ENCODE measurements at regions not wholly inside any gene's neighbourhood (a gene's known extent, or its start where the extent isn't known, plus 50 kb on each side); places are given as distances from the start of the nearest gene placed in this dataset.

DNA sequence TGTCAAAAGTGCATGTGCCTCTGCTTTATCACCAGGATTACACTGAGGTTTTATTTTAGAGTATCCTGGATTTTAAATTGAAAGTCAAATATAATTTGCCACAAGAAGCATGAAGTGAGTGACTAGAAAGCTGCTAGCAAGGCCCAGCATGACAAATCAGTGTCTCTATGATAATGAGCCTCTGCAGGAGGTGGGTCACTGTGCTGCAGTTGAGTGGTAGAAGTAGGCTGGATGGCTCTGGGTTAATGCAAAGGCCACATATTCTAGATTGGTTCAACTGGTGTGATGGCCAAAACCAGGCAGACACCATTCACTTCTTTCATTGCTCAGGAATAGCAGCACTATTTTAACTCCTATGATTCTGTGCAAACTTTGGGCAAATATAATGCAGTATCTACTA, 491.5 kb downstream of the OLFM4 start:
- Histone ChIP-seq H3K9ac (ENCODE audit: low read depth, low read length) (no peak overlapping the region), H3K27me3 (ENCODE audit: insufficient read depth, low read length) (no peaks in the 10 kb centered on the region), H3K27ac (ENCODE audit: low read length) (no peak overlapping the region), H3K9me3 (ENCODE audit: insufficient read depth, low read depth, low read length) (no peaks in the 10 kb centered on the region), H3K4me3 (ENCODE audit: low read length) (no peak overlapping the region), H3K36me3 (ENCODE audit: insufficient read depth, low read depth, low read length) (no peaks in the 10 kb centered on the region), H3K4me1 (ENCODE audit: insufficient read depth, low read length) (peaks cover 13% of the 10 kb centered on the region; the same call in 1 of the 2 replicates)

DNA sequence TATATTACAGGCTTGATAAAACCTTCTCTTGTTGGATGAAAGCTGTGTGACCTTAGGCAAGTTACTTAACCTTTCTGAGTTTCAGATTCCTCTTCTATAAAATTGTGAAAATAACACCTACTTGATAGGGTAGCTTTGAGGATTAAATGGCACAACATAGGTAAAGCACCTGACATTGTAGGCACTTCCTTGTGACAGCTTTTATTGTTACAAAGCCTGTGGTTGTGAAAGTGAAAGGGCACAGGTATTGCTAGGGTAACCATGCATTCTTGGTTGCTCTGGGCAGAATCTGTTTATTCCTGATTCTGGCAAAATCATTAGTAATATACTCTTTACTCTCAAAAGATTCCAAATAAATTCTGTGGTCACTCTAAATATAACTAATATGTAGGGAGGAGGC, 493.4 kb downstream of the OLFM4 start:
- H3K4me1 ChIP-seq (ENCODE audit: insufficient read depth, low read length) = peaks cover 15% of the 10 kb centered on the region; the same call in 1 of the 2 replicates
- H3K9me3 ChIP-seq (ENCODE audit: insufficient read depth, low read depth, low read length) = no peaks in the 10 kb centered on the region
- H3K36me3 ChIP-seq (ENCODE audit: insufficient read depth, low read depth, low read length) = no peaks in the 10 kb centered on the region
- H3K4me3 ChIP-seq (ENCODE audit: low read length) = no peak overlapping the region
- H3K27me3 ChIP-seq (ENCODE audit: insufficient read depth, low read length) = no peaks in the 10 kb centered on the region
- H3K9ac ChIP-seq (ENCODE audit: low read depth, low read length) = no peak overlapping the region
- H3K27ac ChIP-seq (ENCODE audit: low read length) = no peak overlapping the region

DNA sequence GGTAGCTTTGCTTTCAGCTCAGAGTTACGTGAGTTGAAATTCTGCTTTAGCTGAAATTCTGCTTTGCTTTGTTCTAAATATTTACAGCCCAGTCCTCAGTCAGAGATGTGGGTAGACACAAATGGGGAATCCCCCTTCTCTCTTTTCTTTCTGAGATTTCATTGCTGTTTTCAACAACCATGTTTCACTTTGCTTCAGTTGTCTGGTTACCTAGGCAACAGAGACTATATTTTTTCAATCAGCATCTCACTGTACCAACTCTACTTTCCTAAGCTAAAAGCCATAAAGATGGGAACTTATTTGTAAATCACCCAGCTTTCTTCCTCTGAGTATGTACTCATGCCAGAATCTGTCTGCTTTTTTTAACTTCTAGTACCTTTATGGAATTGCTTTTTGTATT, 509.0 kb downstream of the OLFM4 start:
- Histone ChIP-seq H3K9me3 (ENCODE audit: insufficient read depth, low read depth, low read length) (no peaks in the 10 kb centered on the region), H3K4me1 (ENCODE audit: insufficient read depth, low read length) (no peaks in the 10 kb centered on the region)

DNA sequence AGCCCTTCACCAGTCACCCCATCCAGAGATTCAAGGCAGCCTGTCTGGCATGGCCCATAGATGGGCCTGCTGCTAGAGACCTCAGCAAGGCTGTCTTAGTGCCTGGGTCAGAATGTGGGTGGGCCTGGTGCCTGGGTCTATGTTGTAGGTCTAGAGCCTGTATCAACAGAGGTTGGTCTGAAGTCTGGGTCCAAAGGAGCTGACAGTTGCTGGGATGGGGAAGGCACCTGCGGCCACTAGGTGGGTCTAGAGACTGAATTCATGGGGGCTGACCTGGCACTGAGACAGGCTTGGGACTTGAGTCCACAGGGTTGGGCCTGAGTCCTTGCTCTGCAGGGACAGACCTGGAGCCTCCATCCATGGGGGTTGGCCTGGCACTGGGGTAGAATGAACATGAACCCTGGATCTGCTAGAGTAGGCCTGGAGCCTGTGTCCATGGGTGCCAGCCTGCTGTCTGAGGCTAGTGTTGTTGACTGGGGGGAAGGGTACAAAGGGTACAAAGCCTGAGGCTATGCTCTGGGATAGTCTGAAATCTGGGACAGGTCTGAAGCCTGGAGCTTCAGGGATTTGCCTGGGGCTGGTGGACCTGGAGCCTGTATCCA, 516.8 kb downstream of the OLFM4 start:
- H3K9ac ChIP-seq (ENCODE audit: low read depth, low read length) = no peak overlapping the region
- H3K27me3 ChIP-seq (ENCODE audit: insufficient read depth, low read length) = no peaks in the 10 kb centered on the region
- no peaks in the 10 kb centered on the region for H3K9me3 ChIP-seq (ENCODE audit: insufficient read depth, low read depth, low read length)
- no peaks in the 10 kb centered on the region for H3K4me1 ChIP-seq (ENCODE audit: insufficient read depth, low read length)
- H3K36me3 ChIP-seq (ENCODE audit: insufficient read depth, low read depth, low read length) = no peaks in the 10 kb centered on the region
- H3K4me3 ChIP-seq (ENCODE audit: low read length) = no peak overlapping the region
- H3K27ac ChIP-seq (ENCODE audit: low read length) = no peak overlapping the region

More for the DNA sequence above, 509.0 kb downstream of the OLFM4 start:
- no peaks in the 10 kb centered on the region for H3K36me3 ChIP-seq (ENCODE audit: insufficient read depth, low read depth, low read length)
- no peak overlapping the region for H3K9ac ChIP-seq (ENCODE audit: low read depth, low read length)
- no peak overlapping the region for H3K4me3 ChIP-seq (ENCODE audit: low read length)
- H3K27me3 ChIP-seq (ENCODE audit: insufficient read depth, low read length) = no peaks in the 10 kb centered on the region
- no peak overlapping the region for H3K27ac ChIP-seq (ENCODE audit: low read length)

DNA sequence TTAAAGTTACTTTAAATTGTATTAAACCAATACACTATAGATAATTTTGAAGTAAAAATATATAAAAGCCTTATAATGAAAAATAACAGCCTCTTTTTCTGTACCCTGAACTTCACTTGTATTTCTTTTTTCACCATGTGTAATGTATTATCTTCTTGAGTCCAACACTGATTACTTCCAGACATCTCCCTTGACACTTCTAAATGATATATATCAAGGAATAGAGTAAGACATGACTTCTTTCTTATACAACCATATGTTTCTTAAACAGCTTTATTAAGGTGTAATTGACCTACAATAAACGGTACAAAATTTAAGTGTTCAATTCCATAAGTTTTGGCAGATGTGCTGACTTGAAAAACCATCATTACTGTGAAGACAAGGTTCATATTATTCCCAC, 531.9 kb downstream of the OLFM4 start:
- Histone ChIP-seq H3K27me3 (ENCODE audit: insufficient read depth, low read length) (no peaks in the 10 kb centered on the region), H3K9ac (ENCODE audit: low read depth, low read length) (no peak overlapping the region), H3K27ac (ENCODE audit: low read length) (no peak overlapping the region), H3K4me1 (ENCODE audit: insufficient read depth, low read length) (no peaks in the 10 kb centered on the region), H3K4me3 (ENCODE audit: low read length) (no peak overlapping the region), H3K36me3 (ENCODE audit: insufficient read depth, low read depth, low read length) (no peaks in the 10 kb centered on the region), H3K9me3 (ENCODE audit: insufficient read depth, low read depth, low read length) (no peaks in the 10 kb centered on the region)

DNA sequence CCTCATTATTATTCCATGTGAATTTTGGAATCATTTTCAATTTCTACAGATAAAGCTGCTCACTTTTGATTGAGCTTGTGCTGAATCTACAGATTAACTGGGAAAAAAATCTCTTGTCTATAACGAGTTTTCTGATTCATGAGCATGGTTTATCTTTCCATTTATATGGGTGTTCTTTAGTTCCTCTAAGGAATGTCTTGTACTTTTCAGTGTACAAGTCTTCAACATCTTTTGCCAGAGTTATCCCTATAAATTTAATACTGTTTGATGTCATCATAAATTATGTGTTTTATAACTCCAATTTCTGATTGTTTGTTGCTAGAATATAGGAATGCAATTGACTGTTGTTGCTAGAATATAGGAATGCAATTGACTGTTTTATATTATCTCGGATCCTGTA, 533.8 kb downstream of the OLFM4 start:
- Histone ChIP-seq H3K4me1 (ENCODE audit: insufficient read depth, low read length) (no peaks in the 10 kb centered on the region), H3K9me3 (ENCODE audit: insufficient read depth, low read depth, low read length) (no peaks in the 10 kb centered on the region), H3K4me3 (ENCODE audit: low read length) (no peak overlapping the region), H3K9ac (ENCODE audit: low read depth, low read length) (no peak overlapping the region), H3K36me3 (ENCODE audit: insufficient read depth, low read depth, low read length) (no peaks in the 10 kb centered on the region), H3K27ac (ENCODE audit: low read length) (no peak overlapping the region), H3K27me3 (ENCODE audit: insufficient read depth, low read length) (no peaks in the 10 kb centered on the region)

DNA sequence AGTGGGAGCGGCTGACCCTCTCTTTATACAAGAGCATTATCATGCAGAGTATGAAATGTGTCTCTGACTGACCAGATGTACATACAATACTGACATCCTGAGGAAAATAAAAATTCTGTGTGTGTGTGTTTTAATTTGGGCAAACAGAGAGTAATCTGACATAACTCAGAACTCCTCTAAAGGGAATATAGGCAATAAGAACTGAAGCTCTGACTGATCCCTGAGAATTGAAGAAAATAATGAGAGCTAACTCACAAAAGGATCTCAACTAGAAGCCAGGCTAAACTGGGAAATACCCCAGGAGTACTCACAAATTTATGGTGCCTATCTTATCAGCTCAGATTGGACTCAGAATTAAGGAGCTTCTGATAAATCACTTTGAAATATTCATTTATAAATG, 539.9 kb downstream of the OLFM4 start:
- no peaks in the 10 kb centered on the region for H3K36me3 ChIP-seq (ENCODE audit: insufficient read depth, low read depth, low read length)
- H3K4me3 ChIP-seq (ENCODE audit: low read length) = no peak overlapping the region
- no peak overlapping the region for H3K9ac ChIP-seq (ENCODE audit: low read depth, low read length)
- H3K9me3 ChIP-seq (ENCODE audit: insufficient read depth, low read depth, low read length) = no peaks in the 10 kb centered on the region
- H3K27ac ChIP-seq (ENCODE audit: low read length) = no peak overlapping the region
- H3K4me1 ChIP-seq (ENCODE audit: insufficient read depth, low read length) = no peaks in the 10 kb centered on the region
- no peaks in the 10 kb centered on the region for H3K27me3 ChIP-seq (ENCODE audit: insufficient read depth, low read length)

DNA sequence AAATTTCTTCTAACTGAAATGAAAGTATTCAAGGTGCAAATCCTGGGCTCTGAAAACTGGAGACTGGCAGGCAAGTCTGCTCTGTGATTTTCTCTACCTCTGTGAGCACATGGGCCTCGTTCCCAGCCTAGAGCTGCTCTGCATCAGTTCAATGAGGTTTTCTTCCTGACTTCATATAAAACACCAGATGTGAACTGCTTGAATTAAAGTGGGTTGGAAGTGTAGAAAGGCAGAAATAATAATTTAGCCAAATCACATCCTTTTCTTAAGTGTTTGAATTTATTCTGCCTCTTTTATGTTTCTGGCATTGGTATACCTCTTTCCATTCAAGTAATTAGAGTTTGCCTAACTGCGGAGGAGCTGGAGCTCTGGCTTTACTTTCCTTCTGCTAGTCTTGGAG, 540.8 kb downstream of the OLFM4 start:
- no peak overlapping the region for H3K4me3 ChIP-seq (ENCODE audit: low read length)
- H3K4me1 ChIP-seq (ENCODE audit: insufficient read depth, low read length) = no peaks in the 10 kb centered on the region
- no peaks in the 10 kb centered on the region for H3K9me3 ChIP-seq (ENCODE audit: insufficient read depth, low read depth, low read length)
- H3K36me3 ChIP-seq (ENCODE audit: insufficient read depth, low read depth, low read length) = no peaks in the 10 kb centered on the region
- H3K27ac ChIP-seq (ENCODE audit: low read length) = no peak overlapping the region
- no peaks in the 10 kb centered on the region for H3K27me3 ChIP-seq (ENCODE audit: insufficient read depth, low read length)
- no peak overlapping the region for H3K9ac ChIP-seq (ENCODE audit: low read depth, low read length)

DNA sequence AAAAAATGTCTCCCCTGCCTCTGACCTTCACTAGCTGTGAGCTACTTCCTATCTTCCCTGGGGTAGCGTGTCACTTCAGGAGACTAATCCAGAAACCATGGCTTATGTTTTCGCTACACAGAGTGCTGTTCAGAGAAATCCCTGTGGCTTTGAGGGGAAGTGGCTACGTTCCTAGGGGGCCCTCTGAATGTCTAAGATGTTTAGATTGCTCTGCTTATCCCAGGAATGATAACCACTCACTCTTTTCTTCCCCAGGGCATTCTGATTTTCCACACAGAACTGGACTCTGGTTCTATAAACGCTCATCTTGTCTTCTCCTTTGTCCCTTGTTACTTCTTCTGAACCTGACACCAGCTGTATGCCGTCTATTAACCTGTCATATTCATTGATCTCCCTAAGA, 572.5 kb downstream of the OLFM4 start:
- Histone ChIP-seq H3K9ac (ENCODE audit: low read depth, low read length) (no peak overlapping the region), H3K36me3 (ENCODE audit: insufficient read depth, low read depth, low read length) (no peaks in the 10 kb centered on the region), H3K9me3 (ENCODE audit: insufficient read depth, low read depth, low read length) (no peaks in the 10 kb centered on the region), H3K4me3 (ENCODE audit: low read length) (no peak overlapping the region), H3K4me1 (ENCODE audit: insufficient read depth, low read length) (no peaks in the 10 kb centered on the region), H3K27me3 (ENCODE audit: insufficient read depth, low read length) (no peaks in the 10 kb centered on the region), H3K27ac (ENCODE audit: low read length) (no peak overlapping the region)

DNA sequence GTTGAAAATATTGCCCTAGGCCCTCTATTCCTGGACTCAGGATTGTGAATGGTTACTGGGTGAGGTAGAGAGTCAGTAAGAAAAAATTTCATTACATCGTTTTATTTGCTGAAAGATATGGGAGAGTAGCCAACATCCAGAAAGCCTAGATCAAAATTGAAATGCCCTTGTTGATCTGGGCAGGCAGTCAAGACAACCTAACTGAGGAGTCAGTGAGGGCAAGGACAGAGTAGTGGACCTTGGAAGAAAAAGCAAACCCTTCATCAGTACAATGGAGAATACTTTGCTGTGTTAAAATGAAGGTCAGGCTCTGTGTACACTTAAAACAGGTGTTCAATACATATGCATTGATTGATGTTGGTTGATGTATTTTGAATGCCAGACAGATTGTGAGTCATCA, 576.7 kb downstream of the OLFM4 start:
- Histone ChIP-seq H3K9ac (ENCODE audit: low read depth, low read length) (no peak overlapping the region), H3K27ac (ENCODE audit: low read length) (no peak overlapping the region), H3K27me3 (ENCODE audit: insufficient read depth, low read length) (no peaks in the 10 kb centered on the region), H3K4me3 (ENCODE audit: low read length) (no peak overlapping the region), H3K4me1 (ENCODE audit: insufficient read depth, low read length) (no peaks in the 10 kb centered on the region), H3K36me3 (ENCODE audit: insufficient read depth, low read depth, low read length) (no peaks in the 10 kb centered on the region), H3K9me3 (ENCODE audit: insufficient read depth, low read depth, low read length) (no peaks in the 10 kb centered on the region)

DNA sequence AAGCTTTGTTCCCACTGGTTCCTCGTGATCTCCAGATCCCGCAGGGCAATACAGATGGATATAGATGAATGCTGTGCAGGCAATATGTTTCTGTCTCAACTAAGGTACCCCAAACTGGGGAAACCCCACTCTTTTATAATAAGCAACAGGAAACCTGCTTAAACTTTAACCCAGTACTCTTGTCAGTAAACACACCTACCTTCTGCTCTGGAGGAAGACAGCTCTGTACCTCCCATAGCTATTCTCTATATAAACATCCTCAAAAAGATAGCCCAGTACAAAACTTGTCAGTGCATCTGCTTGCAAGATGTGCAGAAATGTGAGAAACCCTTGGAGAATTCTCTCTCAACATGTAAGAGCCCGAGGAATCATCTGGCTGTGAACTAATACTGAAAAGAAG, 583.6 kb downstream of the OLFM4 start:
- H3K9ac ChIP-seq (ENCODE audit: low read depth, low read length) = no peak overlapping the region
- H3K27me3 ChIP-seq (ENCODE audit: insufficient read depth, low read length) = no peaks in the 10 kb centered on the region

DNA sequence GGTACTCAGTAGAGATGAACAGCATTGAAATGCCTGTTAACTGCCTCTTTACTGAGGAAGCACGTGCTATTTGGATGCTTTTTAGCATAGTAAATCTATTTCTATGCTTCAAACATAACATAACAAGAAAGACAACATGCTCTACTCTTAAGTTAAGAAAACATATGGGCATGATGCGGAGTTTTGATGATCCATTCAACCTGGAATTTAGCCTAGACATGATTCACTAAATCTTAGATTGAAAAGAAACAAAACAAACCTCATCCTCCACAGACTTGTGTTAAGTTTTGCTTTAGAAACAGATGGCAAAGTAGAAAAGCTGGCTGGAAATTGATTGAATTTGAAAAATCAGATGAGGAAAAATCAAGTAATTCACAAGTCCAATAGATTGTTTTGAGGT, 593.8 kb downstream of the OLFM4 start:
- no peak overlapping the region for H3K4me3 ChIP-seq (ENCODE audit: low read length)
- no peaks in the 10 kb centered on the region for H3K4me1 ChIP-seq (ENCODE audit: insufficient read depth, low read length)
- H3K36me3 ChIP-seq (ENCODE audit: insufficient read depth, low read depth, low read length) = no peaks in the 10 kb centered on the region
- H3K9ac ChIP-seq (ENCODE audit: low read depth, low read length) = no peak overlapping the region
- no peaks in the 10 kb centered on the region for H3K9me3 ChIP-seq (ENCODE audit: insufficient read depth, low read depth, low read length)
- no peak overlapping the region for H3K27ac ChIP-seq (ENCODE audit: low read length)
- H3K27me3 ChIP-seq (ENCODE audit: insufficient read depth, low read length) = no peaks in the 10 kb centered on the region

More for the DNA sequence above, 583.6 kb downstream of the OLFM4 start:
- no peak overlapping the region for H3K27ac ChIP-seq (ENCODE audit: low read length)
- no peak overlapping the region for H3K4me3 ChIP-seq (ENCODE audit: low read length)
- no peaks in the 10 kb centered on the region for H3K9me3 ChIP-seq (ENCODE audit: insufficient read depth, low read depth, low read length)
- no peaks in the 10 kb centered on the region for H3K36me3 ChIP-seq (ENCODE audit: insufficient read depth, low read depth, low read length)
- no peaks in the 10 kb centered on the region for H3K4me1 ChIP-seq (ENCODE audit: insufficient read depth, low read length)

Measured in iPS-20b (cell line).